NB4 (cell line): ENCODE measurements at regions not wholly inside any gene's neighbourhood (a gene's known extent, or its start where the extent isn't known, plus 50 kb on each side); places are given as distances from the start of the nearest gene placed in this dataset.

Experiments used
- CTCF ChIP-seq: IDR thresholded peaks from one replicate; pipeline ENCODE4 v1.5.1; 2012; ENCODE audit warnings: low read depth, low read length
- MAX ChIP-seq: IDR thresholded peaks from 2 replicates; pipeline ENCODE4 v1.6.1; 2011; ENCODE audit warnings: low read depth, low read length
- MYC ChIP-seq: IDR thresholded peaks from 2 replicates; pipeline ENCODE4 v1.6.1; 2011; ENCODE audit warnings: low read depth, low read length
- POLR2A ChIP-seq: IDR thresholded peaks from 2 replicates; pipeline ENCODE4 v1.6.1; 2011; ENCODE audit warnings: mild to moderate bottlenecking; ENCODE audit not compliant: insufficient read length; ENCODE audit errors: extremely low read depth

GRCh38 chr5:125699860-125700259 lies 723.3 kb upstream of the GRAMD2B start:
- no peak for TF ChIP-seq POLR2A
- no peak for TF ChIP-seq CTCF
- no peak for TF ChIP-seq MAX
- no peak for TF ChIP-seq MYC
